22Rv1 (cell line): ENCODE measurements at regions not wholly inside any gene's neighbourhood (a gene's known extent, or its start where the extent isn't known, plus 50 kb on each side); places are given as distances from the start of the nearest gene placed in this dataset.

Source experiments
- H3K27ac ChIP-seq: fragments of 450-650 bp; 2 replicates; pipeline ENCODE4 v1.5.1; 2017
- CTCF ChIP-seq: fragments of 450-650 bp; IDR thresholded peaks from 2 replicates; pipeline ENCODE4 v1.5.1; 2017; ENCODE audit warnings: mild to moderate bottlenecking
- ZFX ChIP-seq: fragments of 450-650 bp; IDR thresholded peaks from 2 replicates; pipeline ENCODE4 v1.6.1; 2017; ENCODE audit warnings: antibody characterized with exemption, borderline replicate concordance

DNA sequence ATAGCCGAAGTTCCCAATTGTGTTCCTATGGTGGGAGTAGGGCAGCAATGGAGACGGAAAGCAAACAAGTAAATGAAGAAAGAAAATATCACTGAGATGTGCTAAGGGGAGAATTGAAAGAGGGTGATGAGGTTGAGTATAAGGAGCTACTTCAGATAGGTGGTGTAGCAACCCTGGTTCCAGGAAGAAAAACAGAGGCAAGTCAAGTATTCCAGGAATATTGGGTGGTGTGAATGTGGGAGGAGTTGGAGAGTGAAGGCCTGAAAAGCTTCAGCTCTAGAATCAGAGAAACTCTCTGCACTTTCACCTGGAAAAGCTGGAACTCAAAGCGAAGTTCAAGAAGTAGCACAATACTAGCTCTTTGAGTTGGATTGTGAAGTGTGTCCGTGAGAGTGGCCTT is 342.1 kb downstream of the TLE4 start:
- TF ChIP-seq ZFX = no peak
- no peak for TF ChIP-seq CTCF
- no peak overlapping the region for H3K27ac ChIP-seq

DNA sequence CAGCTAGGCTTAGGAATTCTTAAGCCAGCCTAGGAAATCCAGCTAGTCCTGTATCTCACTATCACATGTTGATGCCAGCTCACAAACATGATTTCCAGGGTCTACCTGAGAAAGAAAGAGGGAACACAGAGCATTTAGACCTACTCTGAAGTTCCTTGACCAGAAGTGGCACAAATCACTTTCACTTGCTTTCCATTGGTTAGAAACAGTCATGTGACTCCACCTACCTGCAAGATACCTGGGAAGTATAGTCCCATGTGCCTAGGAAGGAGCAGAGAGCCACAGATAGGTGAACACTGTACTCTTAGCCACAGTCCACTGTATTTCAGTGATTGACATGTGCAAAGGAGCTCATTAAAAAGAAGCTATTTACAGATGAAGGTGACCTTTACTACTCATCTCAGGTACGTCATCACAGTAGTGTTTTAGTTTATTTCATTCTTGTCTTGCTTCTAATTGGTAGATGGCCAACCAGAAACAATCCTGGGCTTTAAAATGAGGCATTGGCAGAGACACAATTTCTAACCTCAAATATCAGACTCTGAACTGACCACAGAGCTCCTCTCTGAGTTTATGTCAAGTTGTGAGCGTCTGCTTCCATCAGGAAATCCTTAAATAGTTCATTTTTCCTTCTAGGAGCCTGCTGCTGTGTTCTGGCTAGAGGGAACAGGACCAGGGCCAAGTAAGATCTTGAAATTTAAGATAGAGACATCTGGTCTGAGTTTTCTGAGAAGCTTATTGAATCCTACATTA is 340.7 kb downstream of the TLE4 start:
- no peak overlapping the region for H3K27ac ChIP-seq
- TF ChIP-seq CTCF (no peak), ZFX (no peak)

- TF ChIP-seq ZFX = no peak
- no peak for TF ChIP-seq CTCF
- no peak overlapping the region for H3K27ac ChIP-seq
Observed at GRCh38 chr9:79911724-79912123, 340.0 kb downstream of the TLE4 start.

GRCh38 chr9:79902825-79903600 is 331.2 kb downstream of the TLE4 start:
- no peak overlapping the region for H3K27ac ChIP-seq
- TF ChIP-seq CTCF = no peak
- TF ChIP-seq ZFX = no peak

- no peak overlapping the region for H3K27ac ChIP-seq
- no peak for TF ChIP-seq CTCF
- no peak for TF ChIP-seq ZFX
Observed at GRCh38 chr9:79900754-79901153, 329.0 kb downstream of the TLE4 start.

DNA sequence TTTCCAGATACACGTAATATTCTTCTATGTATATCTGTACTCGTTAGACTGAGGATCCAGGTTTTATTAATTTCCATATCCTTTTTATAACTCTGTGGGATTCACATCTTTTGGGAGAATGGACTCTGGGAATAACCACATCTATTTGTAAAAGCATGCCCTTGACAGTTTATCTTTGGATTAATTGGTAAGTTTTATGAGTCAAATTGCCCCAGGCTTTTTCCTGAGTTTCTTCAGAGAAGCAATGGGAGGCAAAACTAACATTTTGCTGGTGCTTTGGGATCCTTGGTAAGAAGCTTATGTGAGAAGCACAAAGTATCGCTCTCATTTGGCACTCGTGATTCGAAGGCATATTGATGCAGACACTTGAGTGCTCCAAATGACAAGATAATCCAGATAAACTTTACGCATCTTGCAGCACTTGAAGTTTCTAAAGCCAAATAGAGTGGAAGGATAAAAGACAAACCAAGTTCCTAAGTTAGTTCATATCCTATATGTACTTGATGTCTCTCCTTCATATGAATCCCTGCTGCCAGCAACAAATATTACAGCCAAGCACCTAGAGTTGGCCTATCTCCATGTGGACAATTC is 324.7 kb downstream of the TLE4 start:
- TF ChIP-seq ZFX (no peak), CTCF (no peak)
- peak overlapping the region; percentile 42 for H3K27ac ChIP-seq

DNA sequence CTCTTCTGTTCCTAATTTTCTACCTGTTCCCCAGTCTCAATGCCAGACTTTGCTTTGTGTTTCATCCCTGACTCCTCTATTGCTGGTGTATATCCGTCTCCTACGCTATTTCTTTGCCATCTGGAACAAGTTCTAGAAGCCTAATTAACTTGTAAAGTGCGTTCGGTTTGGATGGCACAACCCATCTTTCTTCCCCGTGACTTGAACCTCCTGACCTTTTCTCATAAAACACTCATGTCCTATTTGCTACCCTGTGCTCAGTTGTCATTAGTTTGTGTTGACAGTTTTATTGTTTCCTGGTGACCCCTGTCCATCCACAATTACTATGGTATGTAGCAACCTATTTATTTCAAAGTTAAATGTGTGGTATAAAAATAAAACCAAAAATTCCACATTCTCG is 323.5 kb downstream of the TLE4 start:
- H3K27ac ChIP-seq = no peak overlapping the region
- no peak for TF ChIP-seq ZFX
- no peak for TF ChIP-seq CTCF
